ENCODE measurements at regions not wholly inside any gene's neighbourhood (a gene's known extent, or its start where the extent isn't known, plus 50 kb on each side); places are given as distances from the start of the nearest gene placed in this dataset.

DNA sequence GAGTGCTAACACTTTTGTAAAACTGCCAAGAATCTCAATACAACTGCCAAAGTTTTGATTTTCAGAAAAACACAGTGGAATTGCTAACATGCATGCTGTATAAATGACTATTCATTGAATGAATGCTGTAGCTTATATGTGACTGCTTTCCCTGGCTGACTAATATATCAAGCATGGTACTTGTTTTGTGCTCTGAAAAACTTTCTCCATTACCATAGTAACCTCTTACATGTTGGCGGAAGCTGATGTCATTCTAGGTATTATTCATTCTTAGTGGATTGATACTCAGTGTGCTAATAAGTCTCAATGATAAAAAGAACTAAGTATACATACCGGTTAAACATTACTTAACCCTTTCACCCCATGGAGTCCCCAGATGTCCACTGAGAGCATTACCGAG lies 166.1 kb upstream of the MYO16 start:
- Mint-ChIP-seq H3K4me3 (no peak overlapping the region), H3K27me3 (ENCODE audit: insufficient read depth) (peaks cover 1% of the 10 kb centered on the region; the same call in 1 of the 2 replicates), H3K36me3 (ENCODE audit: low read depth) (peaks cover 3% of the 10 kb centered on the region; the same call in 1 of the 2 replicates), H3K4me1 (ENCODE audit: low read depth) (no peaks in the 10 kb centered on the region), H3K27ac (no peak overlapping the region), H3K9me3 (peaks cover 37% of the 10 kb centered on the region)
- DNase-seq = peak; percentile 68
- TF ChIP-seq, protein P1, sequence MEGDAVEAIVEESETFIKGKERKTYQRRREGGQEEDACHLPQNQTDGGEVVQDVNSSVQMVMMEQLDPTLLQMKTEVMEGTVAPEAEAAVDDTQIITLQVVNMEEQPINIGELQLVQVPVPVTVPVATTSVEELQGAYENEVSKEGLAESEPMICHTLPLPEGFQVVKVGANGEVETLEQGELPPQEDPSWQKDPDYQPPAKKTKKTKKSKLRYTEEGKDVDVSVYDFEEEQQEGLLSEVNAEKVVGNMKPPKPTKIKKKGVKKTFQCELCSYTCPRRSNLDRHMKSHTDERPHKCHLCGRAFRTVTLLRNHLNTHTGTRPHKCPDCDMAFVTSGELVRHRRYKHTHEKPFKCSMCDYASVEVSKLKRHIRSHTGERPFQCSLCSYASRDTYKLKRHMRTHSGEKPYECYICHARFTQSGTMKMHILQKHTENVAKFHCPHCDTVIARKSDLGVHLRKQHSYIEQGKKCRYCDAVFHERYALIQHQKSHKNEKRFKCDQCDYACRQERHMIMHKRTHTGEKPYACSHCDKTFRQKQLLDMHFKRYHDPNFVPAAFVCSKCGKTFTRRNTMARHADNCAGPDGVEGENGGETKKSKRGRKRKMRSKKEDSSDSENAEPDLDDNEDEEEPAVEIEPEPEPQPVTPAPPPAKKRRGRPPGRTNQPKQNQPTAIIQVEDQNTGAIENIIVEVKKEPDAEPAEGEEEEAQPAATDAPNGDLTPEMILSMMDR (IDR thresholded peaks at IDR 0.05) = no peak

DNA sequence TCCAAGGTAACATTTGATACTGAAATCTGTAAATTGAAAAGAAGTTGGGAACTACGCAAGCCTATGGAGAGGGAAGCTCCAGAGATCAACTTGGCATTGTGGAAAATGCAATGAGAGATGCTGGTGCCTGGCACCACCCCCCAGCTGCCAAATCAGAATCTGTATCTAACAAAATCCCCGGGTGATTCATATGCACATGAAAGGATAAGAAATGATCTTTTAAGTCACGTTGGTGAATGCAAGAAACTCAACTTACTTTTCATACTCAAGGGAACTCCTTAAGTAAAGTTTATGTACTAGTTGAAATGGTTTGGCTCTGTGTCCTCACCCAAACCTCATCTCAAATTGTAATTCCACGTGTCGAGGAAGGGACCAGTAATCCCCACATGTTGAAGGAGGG lies 158.5 kb upstream of the MYO16 start:
- Mint-ChIP-seq H3K4me1 (ENCODE audit: low read depth) (no peaks in the 10 kb centered on the region), H3K27me3 (ENCODE audit: insufficient read depth) (no peaks in the 10 kb centered on the region), H3K9me3 (peaks cover 56% of the 10 kb centered on the region), H3K27ac (no peak overlapping the region), H3K36me3 (ENCODE audit: low read depth) (no peaks in the 10 kb centered on the region; the same call in 1 of the 2 replicates), H3K4me3 (no peak overlapping the region)
- TF ChIP-seq, protein P1 (IDR thresholded peaks at IDR 0.05) = no peak
- DNase-seq = no peak

DNA sequence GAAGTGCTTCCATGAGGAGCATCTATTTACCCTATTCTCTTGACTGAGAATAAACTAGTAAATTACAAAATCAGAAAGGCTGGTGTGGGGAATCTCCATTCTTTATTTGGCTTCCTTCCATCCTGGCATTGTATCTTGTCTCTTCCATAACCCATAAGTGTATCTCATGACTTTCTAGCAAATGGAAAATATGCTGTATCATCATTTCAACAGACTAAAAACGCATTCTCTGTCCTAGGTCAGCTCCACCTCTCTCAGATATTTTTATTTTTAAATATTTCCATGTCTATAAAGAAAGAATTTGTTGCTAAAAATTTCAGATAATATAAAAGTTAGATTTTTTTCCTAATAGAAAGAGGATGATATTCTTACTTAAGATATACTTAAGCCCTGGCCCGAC lies 154.2 kb upstream of the MYO16 start:
- H3K36me3 Mint-ChIP-seq (ENCODE audit: low read depth) = no peaks in the 10 kb centered on the region; the same call in 1 of the 2 replicates
- TF ChIP-seq, protein P1 (IDR thresholded peaks at IDR 0.05) = no peak
- no peak for DNase-seq
- H3K9me3 Mint-ChIP-seq = peaks cover 43% of the 10 kb centered on the region
- no peaks in the 10 kb centered on the region for H3K27me3 Mint-ChIP-seq (ENCODE audit: insufficient read depth)
- H3K4me3 Mint-ChIP-seq = no peak overlapping the region
- no peaks in the 10 kb centered on the region for H3K4me1 Mint-ChIP-seq (ENCODE audit: low read depth)
- no peak overlapping the region for H3K27ac Mint-ChIP-seq

DNA sequence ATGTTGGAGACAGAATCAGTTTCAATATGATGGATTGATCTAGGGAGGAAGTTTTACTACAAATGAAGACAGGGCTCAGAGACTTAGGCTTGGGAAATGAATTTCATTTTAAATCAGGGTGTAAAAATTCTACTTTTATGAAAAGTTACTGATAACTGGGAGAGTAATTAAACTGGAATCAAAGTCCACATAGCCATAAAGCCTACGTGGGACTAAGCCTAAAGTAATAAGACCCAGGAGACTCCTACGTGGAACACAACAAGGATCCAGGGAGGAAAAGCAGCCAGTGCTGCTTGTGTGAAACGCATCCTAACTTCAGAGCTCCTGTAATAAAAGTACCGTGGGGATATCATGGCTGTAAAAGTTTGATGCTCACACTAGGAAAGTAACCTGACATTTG lies 152.0 kb upstream of the MYO16 start:
- TF ChIP-seq, protein P1 (IDR thresholded peaks at IDR 0.05) = no peak
- Mint-ChIP-seq H3K27me3 (ENCODE audit: insufficient read depth) (no peaks in the 10 kb centered on the region), H3K9me3 (peaks cover 30% of the 10 kb centered on the region), H3K27ac (no peak overlapping the region), H3K4me3 (no peak overlapping the region), H3K36me3 (ENCODE audit: low read depth) (no peaks in the 10 kb centered on the region), H3K4me1 (ENCODE audit: low read depth) (no peaks in the 10 kb centered on the region)
- DNase-seq = no peak

DNA sequence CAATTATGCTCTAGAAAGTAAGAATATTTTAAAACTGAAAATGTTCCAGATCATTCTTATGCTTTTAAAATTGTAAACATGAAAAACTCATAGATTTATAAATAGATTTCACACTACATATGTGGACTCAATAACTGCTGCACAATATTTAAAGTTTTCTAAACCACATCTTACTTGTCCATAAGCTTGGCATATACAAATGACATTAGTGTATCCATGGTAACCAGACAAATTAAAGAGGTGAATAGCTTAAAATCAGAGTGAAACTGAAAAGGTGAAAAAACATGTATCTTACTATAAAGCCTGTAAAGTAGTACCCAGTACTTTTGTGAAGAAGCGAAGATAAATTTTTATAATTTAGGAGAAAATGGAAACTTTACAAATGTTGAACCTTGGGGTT lies 151.2 kb upstream of the MYO16 start:
- Mint-ChIP-seq H3K27me3 (ENCODE audit: insufficient read depth) (no peaks in the 10 kb centered on the region), H3K27ac (no peak overlapping the region)

More for the DNA sequence above, 151.2 kb upstream of the MYO16 start:
- Mint-ChIP-seq H3K4me1 (ENCODE audit: low read depth) (no peaks in the 10 kb centered on the region), H3K9me3 (peaks cover 22% of the 10 kb centered on the region), H3K4me3 (no peak overlapping the region), H3K36me3 (ENCODE audit: low read depth) (no peaks in the 10 kb centered on the region)
- no peak for DNase-seq
- TF ChIP-seq, protein P1 (IDR thresholded peaks at IDR 0.05) = no peak

Data from HFFc6 (cell line).